K562 (cell line): ENCODE measurements at regions not wholly inside any gene's neighbourhood (a gene's known extent, or its start where the extent isn't known, plus 50 kb on each side); places are given as distances from the start of the nearest gene placed in this dataset.

Experiments
- DDX20 ChIP-seq: fragments of 450-650 bp; IDR thresholded peaks from 2 replicates; pipeline ENCODE4 v1.6.1; 2016; ENCODE audit warnings: missing genetic modification characterization, low read depth, mild to moderate bottlenecking, missing compliant biosample characterization, moderate library complexity
- DPF2 ChIP-seq: fragments of 450-650 bp; IDR thresholded peaks from 2 replicates; pipeline ENCODE4 v1.6.1; 2016
- NBN ChIP-seq: fragments of 450-650 bp; IDR thresholded peaks from 2 replicates; pipeline ENCODE4 v1.6.1; 2016; ENCODE audit warnings: low read depth, mild to moderate bottlenecking
- NFE2 ChIP-seq: IDR thresholded peaks from 2 replicates; pipeline ENCODE4 v1.6.1; 2014; ENCODE audit warnings: antibody characterized with exemption, low read depth
- NFXL1 ChIP-seq: fragments of 450-650 bp; formaldehyde crosslinking; IDR thresholded peaks from 2 replicates; pipeline ENCODE4 v1.4.0; 2021; ENCODE audit warnings: mild to moderate bottlenecking
- POLR2AphosphoS5 ChIP-seq: IDR thresholded peaks from 2 replicates; pipeline ENCODE4 v1.6.1; 2011; ENCODE audit warnings: mild to moderate bottlenecking, low read depth, low read length, moderate library complexity; ENCODE audit not compliant: control insufficient read depth, insufficient read depth
- TBP ChIP-seq: optimal IDR thresholded peaks from 2 replicates; pipeline ENCODE3; 2011; ENCODE audit warnings: low read depth, low read length, improper control_type of control experiment
- ZKSCAN1 ChIP-seq: fragments of 150-350 bp; IDR thresholded peaks from 2 replicates; pipeline ENCODE4 v1.6.1; 2016; ENCODE audit warnings: low read depth, low read length
- ZNF175 ChIP-seq: fragments of 200-800 bp; sonication (Bioruptor generic); IDR thresholded peaks from 2 replicates; pipeline ENCODE4 v1.6.1; 2016; ENCODE audit warnings: low read depth, mild to moderate bottlenecking, missing genetic modification characterization, missing compliant biosample characterization
- TF ChIP-seq, protein P1 (sequence below): fragments of 250-450 bp; sonication (Bioruptor Pico); IDR thresholded peaks from 2 replicates; pipeline ENCODE4 v1.5.0; 2021; ENCODE audit warnings: mild to moderate bottlenecking, moderate library complexity
- TF ChIP-seq, protein P2 (sequence below): fragments of 250-450 bp; sonication (Bioruptor Pico); IDR thresholded peaks from 2 replicates; pipeline ENCODE4 v1.5.0; 2021; ENCODE audit warnings: mild to moderate bottlenecking, borderline replicate concordance
- TF ChIP-seq, protein P3 (sequence below): sonication (generic); formaldehyde crosslinking; IDR thresholded peaks from 2 replicates; pipeline ENCODE4 v1.8.0; 2023; ENCODE audit warnings: missing genetic modification reagents, mild to moderate bottlenecking, borderline replicate concordance
- TF ChIP-seq, protein P4 (sequence below): fragments of 250-450 bp; sonication (Bioruptor Pico); IDR thresholded peaks from 2 replicates; pipeline ENCODE4 v1.4.0; 2020; ENCODE audit warnings: mild to moderate bottlenecking, moderate library complexity

DNA sequence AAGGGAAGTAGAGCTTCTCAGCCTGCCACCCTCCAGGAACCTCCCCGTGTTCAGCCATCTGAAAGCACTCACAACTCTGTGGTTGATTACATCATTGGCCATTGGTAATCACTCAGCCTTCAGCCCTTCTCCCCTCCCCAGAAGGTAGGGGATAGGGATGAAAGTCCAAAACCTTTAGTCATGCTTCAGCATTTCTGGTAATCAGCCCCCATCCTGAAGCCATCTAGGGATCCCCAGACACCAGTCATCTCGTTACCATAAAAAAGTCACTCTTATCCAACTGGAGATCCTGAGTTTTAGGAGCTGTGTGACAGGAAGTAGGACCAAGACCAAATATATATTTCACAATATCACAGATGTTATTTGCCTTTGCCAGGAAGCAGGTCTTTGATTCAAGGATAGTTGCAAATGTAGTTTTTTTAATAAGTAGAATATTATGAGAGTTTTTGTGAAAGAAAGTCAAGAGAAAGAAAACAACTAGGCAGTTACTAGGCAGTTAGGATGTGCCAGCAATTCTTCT, 364.6 kb upstream of the NOCT start (continued):
- TF ChIP-seq, protein P1, sequence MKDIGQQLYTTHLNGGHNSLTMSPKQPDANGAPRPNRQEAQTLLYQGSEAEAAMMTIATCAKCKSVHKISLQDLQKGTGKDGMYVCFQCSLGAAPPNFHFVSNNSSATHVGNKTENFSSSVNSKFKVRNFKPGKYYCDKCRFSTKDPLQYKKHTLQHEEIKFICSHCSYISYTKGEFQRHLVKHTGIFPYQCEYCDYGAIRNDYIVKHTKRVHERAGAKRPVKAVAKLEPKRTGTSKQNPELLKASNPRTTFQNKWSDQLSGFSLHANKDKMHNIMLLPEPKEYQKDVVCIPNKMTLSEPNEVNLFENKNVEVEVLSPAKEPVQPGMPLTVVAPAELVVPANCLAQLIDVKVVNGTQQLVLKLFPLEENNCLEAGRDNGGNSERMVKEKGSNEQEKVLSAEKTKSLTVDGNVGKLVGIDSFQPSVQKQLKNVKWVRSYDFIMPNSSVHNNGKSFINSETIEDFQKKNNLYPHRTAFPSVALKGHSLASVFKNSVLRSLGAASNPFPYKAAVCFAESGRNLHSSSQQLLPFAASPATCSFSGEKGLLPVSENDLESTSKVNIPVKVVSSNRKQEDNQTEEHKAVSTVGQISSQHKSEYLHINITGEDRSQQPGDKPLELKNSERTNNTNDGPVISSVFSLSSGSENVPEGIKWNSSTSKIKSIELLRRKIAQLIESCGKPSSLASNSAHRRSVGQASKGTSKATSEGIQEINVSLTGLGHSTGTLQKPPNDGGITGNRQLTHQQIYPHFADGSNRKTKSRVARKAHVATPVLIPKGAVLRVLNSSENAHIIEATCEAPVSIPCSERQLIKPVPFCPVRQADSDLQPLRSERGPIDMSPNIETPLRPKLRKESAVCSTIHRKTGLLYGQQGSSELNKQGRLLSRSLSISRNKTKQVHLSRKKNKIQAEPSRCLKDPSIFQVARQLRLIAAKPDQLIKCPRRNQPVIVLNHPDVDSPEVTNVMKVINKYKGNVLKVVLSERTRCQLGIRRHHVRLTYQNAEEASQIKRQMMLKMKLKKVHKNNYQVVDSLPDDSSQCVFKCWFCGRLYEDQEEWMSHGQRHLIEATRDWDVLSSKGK (CRISPR knock-in tag) = no peak
- TF ChIP-seq, protein P2, sequence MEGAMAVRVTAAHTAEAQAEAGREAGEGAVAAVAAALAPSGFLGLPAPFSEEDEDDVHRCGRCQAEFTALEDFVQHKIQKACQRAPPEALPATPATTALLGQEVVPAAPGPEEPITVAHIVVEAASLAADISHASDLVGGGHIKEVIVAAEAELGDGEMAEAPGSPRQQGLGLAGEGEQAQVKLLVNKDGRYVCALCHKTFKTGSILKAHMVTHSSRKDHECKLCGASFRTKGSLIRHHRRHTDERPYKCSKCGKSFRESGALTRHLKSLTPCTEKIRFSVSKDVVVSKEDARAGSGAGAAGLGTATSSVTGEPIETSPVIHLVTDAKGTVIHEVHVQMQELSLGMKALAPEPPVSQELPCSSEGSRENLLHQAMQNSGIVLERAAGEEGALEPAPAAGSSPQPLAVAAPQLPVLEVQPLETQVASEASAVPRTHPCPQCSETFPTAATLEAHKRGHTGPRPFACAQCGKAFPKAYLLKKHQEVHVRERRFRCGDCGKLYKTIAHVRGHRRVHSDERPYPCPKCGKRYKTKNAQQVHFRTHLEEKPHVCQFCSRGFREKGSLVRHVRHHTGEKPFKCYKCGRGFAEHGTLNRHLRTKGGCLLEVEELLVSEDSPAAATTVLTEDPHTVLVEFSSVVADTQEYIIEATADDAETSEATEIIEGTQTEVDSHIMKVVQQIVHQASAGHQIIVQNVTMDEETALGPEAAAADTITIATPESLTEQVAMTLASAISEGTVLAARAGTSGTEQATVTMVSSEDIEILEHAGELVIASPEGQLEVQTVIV (CRISPR knock-in tag) = no peak
- TF ChIP-seq ZNF175 (CRISPR knock-in tag) (0 out of 2 replicates have a peak, but pooled peaks have one; percentile 22), ZKSCAN1 (no peak), DPF2 (peak; percentile 32; the same call in 1 of the 2 replicates), TBP (no peak), NBN (no peak), POLR2AphosphoS5 (no peak), NFXL1 (CRISPR knock-in tag) (no peak), NFE2 (peak; percentile 55), DDX20 (tag) (no peak)
- TF ChIP-seq, protein P3, sequence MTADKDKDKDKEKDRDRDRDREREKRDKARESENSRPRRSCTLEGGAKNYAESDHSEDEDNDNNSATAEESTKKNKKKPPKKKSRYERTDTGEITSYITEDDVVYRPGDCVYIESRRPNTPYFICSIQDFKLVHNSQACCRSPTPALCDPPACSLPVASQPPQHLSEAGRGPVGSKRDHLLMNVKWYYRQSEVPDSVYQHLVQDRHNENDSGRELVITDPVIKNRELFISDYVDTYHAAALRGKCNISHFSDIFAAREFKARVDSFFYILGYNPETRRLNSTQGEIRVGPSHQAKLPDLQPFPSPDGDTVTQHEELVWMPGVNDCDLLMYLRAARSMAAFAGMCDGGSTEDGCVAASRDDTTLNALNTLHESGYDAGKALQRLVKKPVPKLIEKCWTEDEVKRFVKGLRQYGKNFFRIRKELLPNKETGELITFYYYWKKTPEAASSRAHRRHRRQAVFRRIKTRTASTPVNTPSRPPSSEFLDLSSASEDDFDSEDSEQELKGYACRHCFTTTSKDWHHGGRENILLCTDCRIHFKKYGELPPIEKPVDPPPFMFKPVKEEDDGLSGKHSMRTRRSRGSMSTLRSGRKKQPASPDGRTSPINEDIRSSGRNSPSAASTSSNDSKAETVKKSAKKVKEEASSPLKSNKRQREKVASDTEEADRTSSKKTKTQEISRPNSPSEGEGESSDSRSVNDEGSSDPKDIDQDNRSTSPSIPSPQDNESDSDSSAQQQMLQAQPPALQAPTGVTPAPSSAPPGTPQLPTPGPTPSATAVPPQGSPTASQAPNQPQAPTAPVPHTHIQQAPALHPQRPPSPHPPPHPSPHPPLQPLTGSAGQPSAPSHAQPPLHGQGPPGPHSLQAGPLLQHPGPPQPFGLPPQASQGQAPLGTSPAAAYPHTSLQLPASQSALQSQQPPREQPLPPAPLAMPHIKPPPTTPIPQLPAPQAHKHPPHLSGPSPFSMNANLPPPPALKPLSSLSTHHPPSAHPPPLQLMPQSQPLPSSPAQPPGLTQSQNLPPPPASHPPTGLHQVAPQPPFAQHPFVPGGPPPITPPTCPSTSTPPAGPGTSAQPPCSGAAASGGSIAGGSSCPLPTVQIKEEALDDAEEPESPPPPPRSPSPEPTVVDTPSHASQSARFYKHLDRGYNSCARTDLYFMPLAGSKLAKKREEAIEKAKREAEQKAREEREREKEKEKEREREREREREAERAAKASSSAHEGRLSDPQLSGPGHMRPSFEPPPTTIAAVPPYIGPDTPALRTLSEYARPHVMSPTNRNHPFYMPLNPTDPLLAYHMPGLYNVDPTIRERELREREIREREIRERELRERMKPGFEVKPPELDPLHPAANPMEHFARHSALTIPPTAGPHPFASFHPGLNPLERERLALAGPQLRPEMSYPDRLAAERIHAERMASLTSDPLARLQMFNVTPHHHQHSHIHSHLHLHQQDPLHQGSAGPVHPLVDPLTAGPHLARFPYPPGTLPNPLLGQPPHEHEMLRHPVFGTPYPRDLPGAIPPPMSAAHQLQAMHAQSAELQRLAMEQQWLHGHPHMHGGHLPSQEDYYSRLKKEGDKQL (CRISPR knock-in tag) = no peak
- TF ChIP-seq, protein P4, sequence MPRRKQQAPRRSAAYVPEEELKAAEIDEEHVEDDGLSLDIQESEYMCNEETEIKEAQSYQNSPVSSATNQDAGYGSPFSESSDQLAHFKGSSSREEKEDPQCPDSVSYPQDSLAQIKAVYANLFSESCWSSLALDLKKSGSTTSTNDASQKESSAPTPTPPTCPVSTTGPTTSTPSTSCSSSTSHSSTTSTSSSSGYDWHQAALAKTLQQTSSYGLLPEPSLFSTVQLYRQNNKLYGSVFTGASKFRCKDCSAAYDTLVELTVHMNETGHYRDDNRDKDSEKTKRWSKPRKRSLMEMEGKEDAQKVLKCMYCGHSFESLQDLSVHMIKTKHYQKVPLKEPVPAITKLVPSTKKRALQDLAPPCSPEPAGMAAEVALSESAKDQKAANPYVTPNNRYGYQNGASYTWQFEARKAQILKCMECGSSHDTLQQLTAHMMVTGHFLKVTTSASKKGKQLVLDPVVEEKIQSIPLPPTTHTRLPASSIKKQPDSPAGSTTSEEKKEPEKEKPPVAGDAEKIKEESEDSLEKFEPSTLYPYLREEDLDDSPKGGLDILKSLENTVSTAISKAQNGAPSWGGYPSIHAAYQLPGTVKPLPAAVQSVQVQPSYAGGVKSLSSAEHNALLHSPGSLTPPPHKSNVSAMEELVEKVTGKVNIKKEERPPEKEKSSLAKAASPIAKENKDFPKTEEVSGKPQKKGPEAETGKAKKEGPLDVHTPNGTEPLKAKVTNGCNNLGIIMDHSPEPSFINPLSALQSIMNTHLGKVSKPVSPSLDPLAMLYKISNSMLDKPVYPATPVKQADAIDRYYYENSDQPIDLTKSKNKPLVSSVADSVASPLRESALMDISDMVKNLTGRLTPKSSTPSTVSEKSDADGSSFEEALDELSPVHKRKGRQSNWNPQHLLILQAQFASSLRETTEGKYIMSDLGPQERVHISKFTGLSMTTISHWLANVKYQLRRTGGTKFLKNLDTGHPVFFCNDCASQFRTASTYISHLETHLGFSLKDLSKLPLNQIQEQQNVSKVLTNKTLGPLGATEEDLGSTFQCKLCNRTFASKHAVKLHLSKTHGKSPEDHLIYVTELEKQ = no peak
